IMR-90 (cell line): ENCODE measurements at regions not wholly inside any gene's neighbourhood (a gene's known extent, or its start where the extent isn't known, plus 50 kb on each side); places are given as distances from the start of the nearest gene placed in this dataset.

Experiments
- ATAC-seq: fragments of 200-7000 bp; cut with Tn5 transposase; 2 replicates; pipeline ENCODE4 v1.9.1; 2020; ENCODE audit warnings: low read depth, mild to moderate bottlenecking, moderate library complexity
- BruUV-seq: library from RNA; stranded (reverse); fragments of 400-500 nt; replicated peaks from 2 replicates; lab custom pipeline; 2021; lab: Mats Ljungman, UMichigan
- CTCF ChIA-PET: fragments of 300-600 bp; formaldehyde crosslinking; extraction: SDS; loops from one replicate; lab custom pipeline; 2021; ENCODE audit warnings: antibody characterized with exemption; lab: Yijun Ruan, JAX
- POLR2A ChIA-PET: fragments of 300-600 bp; sonication (Branson Sonifier 250); formaldehyde crosslinking; loops from one replicate; lab custom pipeline; 2022; ENCODE audit warnings: antibody characterized with exemption; ENCODE audit not compliant: unreplicated experiment; lab: Charles Lee
- DNase-seq: peaks from one replicate; pipeline ENCODE4 v3.0.0; 2013
- H2AFZ ChIP-seq: replicated peaks from 2 replicates; pipeline ENCODE3; 2013; ENCODE audit warnings: low read length, mild to moderate bottlenecking; ENCODE audit not compliant: poor library complexity
- H2AK5ac ChIP-seq: 2 replicates; pipeline ENCODE4 v1.6.1; 2013; ENCODE audit warnings: low read depth, low read length, inconsistent platforms
- H2AK9ac ChIP-seq: replicated peaks from 2 replicates; pipeline ENCODE3; 2013; ENCODE audit warnings: mild to moderate bottlenecking, low read depth, low read length, moderate library complexity; ENCODE audit not compliant: poor library complexity
- H2BK120ac ChIP-seq: 2 replicates; pipeline ENCODE4 v1.6.1; 2013; ENCODE audit warnings: low read depth, low read length, inconsistent platforms
- H2BK15ac ChIP-seq: 3 replicates; pipeline ENCODE4 v1.6.1; 2013; ENCODE audit warnings: low read depth, low read length, inconsistent platforms
- H2BK20ac ChIP-seq: 2 replicates; pipeline ENCODE4 v1.6.1; 2013; ENCODE audit warnings: low read depth, mild to moderate bottlenecking, inconsistent platforms, low read length, moderate library complexity
- H2BK5ac ChIP-seq: 2 replicates; pipeline ENCODE4 v1.6.1; 2013; ENCODE audit warnings: mild to moderate bottlenecking, low read depth, low read length, inconsistent platforms; ENCODE audit not compliant: poor library complexity, severe bottlenecking
- H3K14ac ChIP-seq: replicated peaks from 2 replicates; pipeline ENCODE4 v1.6.1; 2013; ENCODE audit warnings: low read depth, low read length, inconsistent platforms
- H3K18ac ChIP-seq: 2 replicates; pipeline ENCODE4 v1.6.1; 2013; ENCODE audit warnings: low read depth, low read length, control low read depth
- H3K23ac ChIP-seq: 2 replicates; pipeline ENCODE4 v1.6.1; 2013; ENCODE audit warnings: low read depth, low read length, inconsistent platforms
- H3K27ac ChIP-seq: 2 replicates; pipeline ENCODE4 v1.5.1; 2013; ENCODE audit warnings: mild to moderate bottlenecking, control low read depth, low read length; ENCODE audit not compliant: insufficient read depth
- H3K27me3 ChIP-seq: 2 replicates; pipeline ENCODE4 v1.6.1; 2013; ENCODE audit warnings: low read length; ENCODE audit not compliant: control insufficient read depth, insufficient read depth
- H3K36me3 ChIP-seq: 2 replicates; pipeline ENCODE4 v1.6.1; 2013; ENCODE audit warnings: low read length, mixed read lengths; ENCODE audit not compliant: control insufficient read depth, insufficient read depth
- H3K4ac ChIP-seq: 2 replicates; pipeline ENCODE4 v1.6.1; 2013; ENCODE audit warnings: low read depth, low read length, inconsistent platforms
- H3K4me1 ChIP-seq: 2 replicates; pipeline ENCODE4 v1.6.1; 2013; ENCODE audit warnings: low read length, mixed read lengths; ENCODE audit not compliant: control insufficient read depth, insufficient read depth
- H3K4me2 ChIP-seq: 2 replicates; pipeline ENCODE4 v1.6.1; 2013; ENCODE audit warnings: low read depth, mild to moderate bottlenecking, control low read depth, low read length, moderate library complexity
- H3K4me3 ChIP-seq: 2 replicates; pipeline ENCODE4 v1.5.1; 2013; ENCODE audit warnings: low read depth, mild to moderate bottlenecking, control low read depth, low read length, moderate library complexity; ENCODE audit not compliant: insufficient read depth
- H3K56ac ChIP-seq: 2 replicates; pipeline ENCODE4 v1.6.1; 2013; ENCODE audit warnings: low read length, inconsistent platforms; ENCODE audit not compliant: insufficient read depth; ENCODE audit errors: extremely low read depth
- H3K79me1 ChIP-seq, 2 experiments: 2 replicates each; pipeline ENCODE4 v1.6.1; 2013; ENCODE audit warnings: low read length in 2 of 2, inconsistent platforms in 1 of 2, low read depth in 1 of 2
- H3K9ac ChIP-seq: 2 replicates; pipeline ENCODE4 v1.6.1; 2013; ENCODE audit warnings: low read depth, low read length, control low read depth
- H3K9me1 ChIP-seq: 2 replicates; pipeline ENCODE4 v1.6.1; 2013; ENCODE audit warnings: low read length, inconsistent platforms; ENCODE audit not compliant: insufficient read depth
- H3K9me3 ChIP-seq: 2 replicates; pipeline ENCODE4 v1.6.1; 2013; ENCODE audit warnings: low read length; ENCODE audit not compliant: control insufficient read depth, insufficient read depth
- H4K20me1 ChIP-seq: 2 replicates; pipeline ENCODE4 v1.6.1; 2013; ENCODE audit warnings: low read length, inconsistent platforms; ENCODE audit not compliant: insufficient read depth
- H4K5ac ChIP-seq: 2 replicates; pipeline ENCODE4 v1.6.1; 2013; ENCODE audit warnings: mild to moderate bottlenecking, low read depth, low read length, control low read depth
- H4K8ac ChIP-seq, 2 experiments: 2 replicates each; pipeline ENCODE4 v1.6.1; 2013; ENCODE audit warnings: low read depth in 2 of 2, low read length in 2 of 2, control low read depth in 1 of 2, inconsistent platforms in 1 of 2
- H4K91ac ChIP-seq: 2 replicates; pipeline ENCODE4 v1.6.1; 2013; ENCODE audit warnings: low read depth, low read length, inconsistent platforms; ENCODE audit not compliant: insufficient read depth
- CHD1 ChIP-seq: IDR thresholded peaks from 2 replicates; pipeline ENCODE4 v1.6.1; 2012; ENCODE audit warnings: low read depth, low read length, improper control_type of control experiment
- RAD21 ChIP-seq: IDR thresholded peaks from 2 replicates; pipeline ENCODE4 v1.6.1; 2012; ENCODE audit warnings: low read length, improper control_type of control experiment
- WGBS, 2 experiments: methylation state at CpG; one replicate each; pipeline versions ENCODE4 v1.1.5 to v1.1.7; 2013; ENCODE audit warnings: missing lambda C conversion rate in 2 of 2; ENCODE audit not compliant: insufficient read length in 1 of 2; ENCODE audit errors: extremely low coverage in 2 of 2; 5-methylcytosine and 5-hydroxymethylcytosine counted together
- dilution Hi-C: fragments of 300-500 bp; cut with HindIII; formaldehyde crosslinking; loops from one replicate; pipeline ENCODE4 v1.14.3; 2018; ENCODE audit warnings: low sequenced_read_pairs; ENCODE audit not compliant: unreplicated experiment
- in situ Hi-C: fragments of 300-500 bp; cut with MboI; formaldehyde crosslinking; loops from 3 replicates; pipeline ENCODE4 v1.14.3; 2019; ENCODE audit warnings: low sequenced_read_pairs, inconsistent platforms, mixed read lengths
- intact Hi-C: fragments of 100-400 bp; cut with micrococcal nuclease; formaldehyde crosslinking; loops from 2 replicates; pipeline ENCODE4 v1.10.0; 2022

DNA sequence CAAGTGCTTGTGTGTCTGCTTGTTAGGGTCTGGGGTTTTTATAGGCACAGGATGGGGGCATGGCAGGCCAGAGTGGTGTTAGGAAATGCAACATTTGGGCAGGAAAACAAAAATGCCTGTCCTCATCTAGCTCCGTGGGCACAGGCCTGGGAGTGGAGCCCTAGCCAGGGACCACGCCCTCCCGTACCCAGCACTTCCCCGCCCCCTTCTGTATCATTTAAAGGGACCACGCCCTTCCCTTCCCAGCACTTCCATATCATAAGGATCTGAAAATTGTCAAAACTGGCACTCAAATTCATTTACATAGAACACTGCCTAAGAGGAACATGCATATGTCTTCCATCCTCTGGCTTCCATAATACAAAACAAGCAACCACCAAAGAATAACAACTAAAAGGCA lies 185.8 kb downstream of the B3GLCT start:
- dilution Hi-C loops, result no loop called here
- no peak for DNase-seq

More for the DNA sequence above, 185.8 kb downstream of the B3GLCT start:
- H4K5ac ChIP-seq, result no peak overlapping the region
- H3K4ac ChIP-seq, result no peak overlapping the region
- TF ChIP-seq CHD1 (no peak), RAD21 (no peak)
- no peak overlapping the region for H2AFZ ChIP-seq
- no peaks in the 10 kb centered on the region for H3K9me1 ChIP-seq
- no peaks in the 10 kb centered on the region for H3K4me1 ChIP-seq
- no peaks in the 10 kb centered on the region for H3K9me3 ChIP-seq
- POLR2A ChIA-PET, result no interaction called here
- H2BK15ac ChIP-seq, result no peak overlapping the region
- no peak overlapping the region for H4K91ac ChIP-seq
- BruUV-seq, result no TSS peak
- no peaks in the 10 kb centered on the region for H3K79me1 ChIP-seq
- intact Hi-C loops, result no loop called here
- H3K9ac ChIP-seq, result no peak overlapping the region
- H3K56ac ChIP-seq, result no peak overlapping the region
- WGBS, 2 experiments, result 36% methylated on average over 5 of the region's 5 CpGs; no CpG with 5 or more reads in 1 of the 2 experiments
- no peak overlapping the region for H3K4me2 ChIP-seq
- no peak overlapping the region for H2BK5ac ChIP-seq
- no peak overlapping the region for H3K18ac ChIP-seq
- H3K27ac ChIP-seq, result no peak overlapping the region
- no peak overlapping the region for H2BK20ac ChIP-seq
- no peak overlapping the region for H3K4me3 ChIP-seq
- no peak overlapping the region for H3K14ac ChIP-seq
- no peak overlapping the region for H4K8ac ChIP-seq
- H2AK9ac ChIP-seq, result no peak overlapping the region
- ATAC-seq, result no peak
- H3K23ac ChIP-seq, result no peak overlapping the region
- H3K27me3 ChIP-seq, result no peaks in the 10 kb centered on the region; the same call in 1 of the 2 replicates
- in situ Hi-C loops, result no loop called here
- no peak overlapping the region for H2AK5ac ChIP-seq
- CTCF ChIA-PET, result interaction anchor here (0.6 kb wide), 1 partner anchor 83 kb away, joined by 4 read pairs; no protein-coding TSS in a partner anchor
- H2BK120ac ChIP-seq, result no peak overlapping the region
- no peaks in the 10 kb centered on the region for H3K36me3 ChIP-seq
- no peaks in the 10 kb centered on the region for H4K20me1 ChIP-seq
